ENCODE measurements at regions not wholly inside any gene's neighbourhood (a gene's known extent, or its start where the extent isn't known, plus 50 kb on each side); places are given as distances from the start of the nearest gene placed in this dataset.
"Not testable (repeated sequence)": the region's sequence is repeated elsewhere in the genome, so short reads cannot be mapped to it uniquely, and the experiment has no call there.

GRCh38 chr3:159668990-159669476 is 319.6 kb upstream of the IL12A start:
- no peak for DNase-seq

DNA sequence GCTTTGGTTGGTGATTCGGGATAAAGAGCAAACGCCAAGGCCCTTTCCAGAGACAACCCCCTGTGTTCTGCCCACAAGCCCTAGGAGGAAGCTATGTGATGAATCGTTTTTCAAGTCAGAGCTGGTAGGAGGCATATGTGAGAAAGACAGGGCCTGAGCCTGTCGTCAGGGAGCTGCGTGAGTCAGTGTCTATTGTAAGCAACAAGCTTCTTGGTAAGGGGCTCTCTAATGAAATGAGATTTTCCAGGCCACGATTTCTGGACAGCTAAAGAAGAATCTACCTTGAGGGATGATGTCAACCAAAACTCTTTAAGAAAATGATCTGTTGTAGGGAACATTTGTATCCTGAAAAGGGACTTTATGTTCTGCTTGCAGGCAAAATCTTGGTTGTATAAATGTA is 318.9 kb upstream of the IL12A start:
- DNase-seq, result no peak

- DNase-seq, result no peak
These were observed 315.6 kb upstream of the IL12A start for GRCh38 chr3:159672728-159673688.

- DNase-seq, result no peak
These were observed 314.1 kb upstream of the IL12A start for GRCh38 chr3:159674583-159674982.

- DNase-seq, result no peak
These were observed 313.4 kb upstream of the IL12A start for GRCh38 chr3:159675285-159675684.

DNA sequence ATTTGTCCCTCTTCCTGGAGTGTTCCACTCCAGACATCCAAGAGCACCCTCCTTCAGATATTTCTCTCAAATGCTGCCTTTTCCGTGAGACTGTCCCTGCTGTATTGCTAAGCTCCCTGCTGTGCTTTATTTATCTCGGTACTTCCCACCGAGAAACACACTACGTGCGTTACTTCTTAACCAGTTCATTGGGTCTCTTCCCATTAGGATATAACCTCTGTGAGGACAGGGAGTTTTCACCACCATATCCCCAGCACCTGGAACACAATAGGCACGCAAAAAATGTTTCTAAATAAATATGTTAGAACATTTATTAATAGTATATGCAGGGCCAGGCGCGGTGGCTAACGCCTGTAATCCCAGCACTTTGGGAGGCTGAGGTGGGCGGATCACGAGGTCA is 308.7 kb upstream of the IL12A start:
- no peak for DNase-seq

GRCh38 chr3:159681717-159682116 is 306.9 kb upstream of the IL12A start:
- DNase-seq, result not testable (repeated sequence)

- no peak for DNase-seq
These were observed 302.8 kb upstream of the IL12A start for GRCh38 chr3:159685801-159686200.

GRCh38 chr3:159693226-159693625 is 295.4 kb upstream of the IL12A start:
- DNase-seq, result no peak

DNA sequence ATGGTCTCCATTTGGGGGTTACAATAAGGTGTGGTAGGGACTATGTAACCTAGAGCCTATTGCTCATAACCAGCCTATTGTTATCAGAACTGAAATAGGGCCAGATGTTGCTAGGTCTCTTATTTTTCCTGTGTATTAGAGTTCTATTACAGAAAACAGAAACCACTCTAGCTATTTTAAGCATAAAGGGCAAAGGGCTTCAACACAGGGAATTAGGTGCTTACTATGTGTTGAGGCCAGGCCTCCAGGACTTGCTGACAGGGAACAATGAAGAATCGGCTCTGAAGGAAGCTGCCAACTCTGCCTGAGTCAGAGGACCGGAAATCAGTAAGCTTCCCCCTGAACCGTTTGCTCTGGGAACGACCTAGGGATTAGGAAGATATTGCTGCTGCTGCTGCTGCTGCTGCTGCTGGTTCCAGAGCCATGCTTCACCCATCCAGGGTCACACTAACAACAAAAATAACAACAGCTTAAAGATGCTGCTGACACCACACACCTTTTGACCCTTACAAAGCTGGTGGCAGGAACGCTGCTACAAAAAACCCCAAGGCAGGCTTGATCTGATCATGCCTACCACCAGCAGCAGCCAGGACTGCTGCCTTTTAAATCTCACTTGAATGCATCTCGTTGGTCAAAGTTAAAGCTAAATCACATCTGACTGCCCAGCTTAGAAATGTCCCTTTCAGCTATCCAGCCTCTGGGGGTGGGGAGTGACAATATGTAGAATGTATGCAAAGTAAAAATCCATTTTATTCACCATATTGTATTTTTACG is 276.9 kb upstream of the IL12A start:
- DNase-seq, result no peak

DNA sequence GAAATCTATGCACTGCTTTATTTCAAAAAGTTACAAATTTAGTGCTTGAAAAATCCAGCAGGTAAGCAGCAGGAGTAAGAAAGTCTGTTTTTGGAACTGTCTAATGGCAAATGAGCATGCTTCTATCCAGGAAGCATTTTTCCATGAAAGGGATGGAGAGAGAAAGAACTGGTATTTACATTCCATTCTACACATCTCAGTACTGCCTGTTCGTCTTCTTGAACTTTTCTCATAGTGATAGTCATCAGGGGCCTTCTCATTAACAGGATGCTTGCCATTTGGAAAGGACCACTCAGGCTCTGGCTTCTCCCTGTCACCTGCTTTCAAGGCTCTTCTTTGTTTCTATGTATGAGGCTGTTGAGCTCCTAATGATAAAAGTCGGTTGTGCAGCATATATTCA is 267.3 kb upstream of the IL12A start:
- no peak for DNase-seq

GRCh38 chr3:159723295-159723694 is 265.3 kb upstream of the IL12A start:
- DNase-seq, result no peak

DNA sequence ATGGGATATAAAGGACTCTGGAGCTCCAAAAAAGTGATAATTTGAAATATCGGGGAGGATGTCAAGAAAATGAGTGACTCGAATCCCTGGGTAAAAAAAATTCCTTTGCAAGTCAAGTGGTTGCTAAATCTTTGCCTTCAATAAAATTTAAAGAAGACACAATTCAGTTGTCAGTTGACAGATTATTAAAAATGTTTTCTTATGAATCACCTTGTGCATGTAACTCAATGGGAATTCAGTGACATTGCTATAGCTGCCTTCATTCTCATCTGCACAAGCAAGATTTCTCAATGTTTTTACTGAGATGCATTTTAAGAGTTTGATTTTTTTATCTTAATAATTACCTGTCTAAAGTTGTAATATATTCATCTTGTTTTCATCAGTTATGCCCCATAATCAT is 264.0 kb upstream of the IL12A start:
- no peak for DNase-seq

- DNase-seq, result no peak
These were observed 262.2 kb upstream of the IL12A start for GRCh38 chr3:159726231-159726964.

GRCh38 chr3:159727506-159727905 is 261.1 kb upstream of the IL12A start:
- DNase-seq, result no peak

DNA sequence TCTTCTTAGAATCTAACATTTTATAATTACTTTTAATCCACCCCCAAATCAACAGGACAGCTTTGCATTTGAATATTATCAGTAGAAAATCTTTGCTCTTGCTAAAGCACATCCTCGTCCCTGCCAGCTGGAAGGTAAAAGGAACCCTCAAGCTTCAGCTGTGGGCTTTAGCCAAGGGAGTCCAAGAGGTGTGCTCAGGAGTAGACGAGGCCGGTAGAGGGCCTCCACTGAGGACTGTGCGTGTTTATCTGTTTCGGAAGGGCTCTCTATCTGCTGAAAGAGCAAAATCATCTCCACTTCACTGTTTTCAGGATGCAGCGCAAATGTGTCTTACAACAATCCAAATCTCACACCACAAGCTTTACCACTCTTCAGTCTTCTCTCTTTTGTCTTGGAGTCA is 257.4 kb upstream of the IL12A start:
- no peak for DNase-seq

DNA sequence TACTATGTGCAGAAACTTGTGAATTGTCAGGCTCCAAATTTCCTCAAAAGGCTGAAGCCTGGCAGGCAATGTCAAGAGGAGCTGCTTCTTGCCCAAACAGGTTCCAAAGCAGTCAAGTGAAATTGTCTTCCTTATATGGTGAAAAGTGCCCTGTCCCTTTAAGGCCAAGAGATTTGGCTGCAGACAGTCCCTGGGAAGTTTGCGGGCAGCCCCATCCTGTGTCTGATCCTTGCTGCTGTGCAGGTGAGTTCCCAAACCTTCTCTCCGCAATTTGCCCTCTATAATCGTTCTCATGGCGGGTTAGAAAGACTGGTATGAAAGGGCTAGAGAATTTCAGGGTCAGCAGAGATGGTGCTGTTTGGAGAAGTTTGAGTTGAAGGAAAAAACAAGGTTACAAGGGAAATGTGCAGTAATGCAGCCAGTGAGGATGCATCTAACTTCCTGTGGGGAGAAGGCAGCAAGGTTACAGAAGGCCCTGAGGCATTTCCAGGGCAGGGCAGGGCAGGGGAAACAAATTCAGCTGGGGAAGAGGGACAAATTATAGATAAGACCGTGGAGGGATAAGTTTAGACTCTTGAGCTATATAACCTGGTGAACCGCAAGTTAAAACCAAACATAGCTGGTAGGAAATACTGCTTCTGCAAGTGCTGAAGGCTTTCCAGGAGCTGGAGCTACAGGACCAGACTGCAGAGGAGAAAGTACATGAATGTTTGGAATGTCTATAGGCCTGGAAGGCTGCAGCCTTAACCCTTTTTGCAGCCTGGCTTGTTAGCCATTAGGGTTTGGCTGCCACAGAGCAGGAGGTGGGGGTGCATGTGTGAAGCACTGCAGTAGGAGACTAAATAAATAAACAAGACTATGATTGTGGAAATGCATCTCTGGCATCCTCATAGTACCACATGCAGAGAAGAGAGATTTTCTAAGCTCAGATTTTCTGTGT is 256.2 kb upstream of the IL12A start:
- DNase-seq, result no peak

- no peak for DNase-seq
These were observed 255.3 kb upstream of the IL12A start for GRCh38 chr3:159733194-159733860.

- DNase-seq, result no peak
These were observed 254.0 kb upstream of the IL12A start for GRCh38 chr3:159734681-159735080.

DNA sequence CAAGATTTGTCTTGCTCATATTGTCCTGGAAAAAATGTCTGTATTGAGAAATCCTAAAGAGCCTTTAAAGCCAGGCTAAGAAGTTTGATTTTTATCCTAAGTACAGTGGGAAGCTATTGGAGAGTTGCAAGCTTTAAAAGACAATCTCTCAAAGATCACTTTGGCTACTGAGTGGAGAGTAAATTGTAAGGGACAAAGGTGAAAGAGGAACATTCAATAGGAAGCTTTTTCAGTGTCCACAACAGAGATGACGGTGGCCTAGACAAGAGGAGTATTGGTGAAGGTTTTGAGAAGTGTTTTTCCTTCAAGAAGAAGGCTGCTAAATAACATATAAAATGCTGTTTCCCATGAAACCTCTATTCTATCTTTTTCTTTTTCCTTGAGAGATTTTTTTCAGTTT is 249.5 kb upstream of the IL12A start:
- DNase-seq, result no peak

DNA sequence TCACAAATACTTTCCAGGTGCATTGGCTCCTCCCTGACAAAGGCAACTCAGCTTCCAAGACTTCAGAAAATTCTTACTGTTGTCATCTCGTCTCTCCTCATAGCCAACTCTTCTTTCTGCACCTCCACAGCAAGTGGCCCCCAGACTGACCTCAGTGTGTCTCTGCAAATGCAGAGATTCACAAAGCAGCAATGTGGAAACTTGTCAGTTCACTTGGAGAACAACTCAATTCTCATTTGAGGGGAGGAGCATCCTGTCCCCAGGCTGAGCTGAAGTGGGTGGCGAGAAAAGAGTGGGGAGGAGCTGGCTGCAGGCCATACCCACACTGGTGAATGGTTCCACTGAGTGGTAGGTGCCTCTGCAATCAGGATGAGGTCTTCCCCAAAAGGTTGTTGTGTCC is 248.7 kb upstream of the IL12A start:
- DNase-seq, result no peak

Measured in GF-D8 (cell line).